SK-N-SH (cell line): ENCODE measurements at regions not wholly inside any gene's neighbourhood (a gene's known extent, or its start where the extent isn't known, plus 50 kb on each side); places are given as distances from the start of the nearest gene placed in this dataset.

Experiments
- CTCF ChIA-PET: fragments of 300-600, 350-600 bp; formaldehyde crosslinking; extraction: SDS; loops from one replicate; lab custom pipeline; 2021; lab: Yijun Ruan, JAX
- POLR2A ChIA-PET: fragments of 350-600 bp; sonication (Branson Sonifier 250); formaldehyde crosslinking; extraction: SDS; loops from one replicate; lab custom pipeline; 2020; ENCODE audit warnings: antibody characterized with exemption, inconsistent platforms; lab: Yijun Ruan, JAX
- DNase-seq: peaks from one replicate; pipeline ENCODE4 v3.0.0; 2012
- H2AFZ ChIP-seq: fragments of 200-600 bp; sonication (generic); 2 replicates; pipeline ENCODE4 v1.8.1; 2016; ENCODE audit warnings: antibody characterized with exemption, mild to moderate bottlenecking, low read depth
- H3F3A ChIP-seq: fragments of 200-600 bp; sonication (generic); replicated peaks from 2 replicates; pipeline ENCODE3; 2016; ENCODE audit warnings: antibody characterized with exemption, mild to moderate bottlenecking; ENCODE audit not compliant: insufficient read depth
- H3K27ac ChIP-seq, 2 experiments: fragments of 200-500 bp in 1 of 2; fragments of 200-600 bp in 1 of 2; sonication (Bioruptor generic) in 1 of 2; sonication (generic), shearing (Covaris generic) in 1 of 2; 2 replicates each; pipeline versions ENCODE4 v1.5.1 to v1.6.1; 2014 to 2016; ENCODE audit warnings: low read depth in 2 of 2, inconsistent platforms in 1 of 2, low read length in 1 of 2, mild to moderate bottlenecking in 1 of 2, mixed read lengths in 1 of 2
- H3K27me3 ChIP-seq: fragments of 200-600 bp; sonication (generic), shearing (Covaris generic); 2 replicates; pipeline ENCODE4 v1.6.1; 2016; ENCODE audit warnings: mixed run types; ENCODE audit not compliant: insufficient read depth
- H3K36me3 ChIP-seq, 2 experiments: fragments of 200-500 bp in 1 of 2; fragments of 200-600 bp in 1 of 2; sonication (Bioruptor generic) in 1 of 2; sonication (generic) in 1 of 2; replicated peaks in 1 of 2; 2 replicates each; pipeline versions ENCODE3 to v1.5.1; 2014 to 2016; ENCODE audit warnings: low read length in 1 of 2, mild to moderate bottlenecking in 1 of 2; ENCODE audit not compliant: insufficient read depth in 2 of 2, control insufficient read depth in 1 of 2
- H3K4me1 ChIP-seq, 2 experiments: fragments of 200-500 bp in 1 of 2; fragments of 200-600 bp in 1 of 2; sonication (Bioruptor generic) in 1 of 2; sonication (generic), shearing (Covaris generic) in 1 of 2; 2 replicates each; pipeline versions ENCODE4 v1.5.1 to v1.6.1; 2014 to 2016; ENCODE audit warnings: low read depth in 1 of 2, low read length in 1 of 2, mixed run types in 1 of 2; ENCODE audit not compliant: insufficient read depth in 2 of 2, control insufficient read depth in 1 of 2
- H3K4me2 ChIP-seq: fragments of 200-600 bp; sonication (generic), shearing (Covaris generic); 2 replicates; pipeline ENCODE4 v1.6.1; 2017; ENCODE audit warnings: mixed run types
- H3K4me3 ChIP-seq, 2 experiments: fragments of 200-500 bp in 1 of 2; fragments of 200-600 bp in 1 of 2; sonication (Bioruptor generic) in 1 of 2; sonication (generic), shearing (Covaris generic) in 1 of 2; 2 replicates each; pipeline versions ENCODE4 v1.5.1 to v1.8.1; 2014 to 2016; ENCODE audit warnings: low read depth in 2 of 2, inconsistent platforms in 1 of 2, low read length in 1 of 2, mild to moderate bottlenecking in 1 of 2, mixed read lengths in 1 of 2, moderate library complexity in 1 of 2
- H3K79me2 ChIP-seq: fragments of 200-600 bp; sonication (generic); 2 replicates; pipeline ENCODE4 v1.8.1; 2017; ENCODE audit warnings: mild to moderate bottlenecking; ENCODE audit not compliant: insufficient read depth
- H3K9ac ChIP-seq: fragments of 200-600 bp; sonication (generic); 2 replicates; pipeline ENCODE4 v1.6.1; 2017; ENCODE audit warnings: mixed run types
- H3K9me2 ChIP-seq: fragments of 200-600 bp; sonication (generic); 2 replicates; pipeline ENCODE4 v1.6.1; 2017; ENCODE audit warnings: mixed run types
- H3K9me3 ChIP-seq: fragments of 200-600 bp; sonication (generic); 2 replicates; pipeline ENCODE4 v1.6.1; 2017; ENCODE audit warnings: mixed run types, mild to moderate bottlenecking, moderate library complexity
- H4K20me1 ChIP-seq: fragments of 200-600 bp; sonication (generic); 2 replicates; pipeline ENCODE4 v1.6.1; 2017; ENCODE audit warnings: mild to moderate bottlenecking, mixed run types; ENCODE audit not compliant: insufficient read depth
- CHD2 ChIP-seq: fragments of 150-350 bp; IDR thresholded peaks from 2 replicates; pipeline ENCODE4 v1.6.1; 2018; ENCODE audit warnings: low read length; ENCODE audit not compliant: partially characterized antibody
- CTCF ChIP-seq: fragments of 200-600 bp; sonication (generic); IDR thresholded peaks from 2 replicates; pipeline ENCODE4 v1.6.1; 2017; ENCODE audit warnings: antibody characterized with exemption, mild to moderate bottlenecking, moderate library complexity
- EP300 ChIP-seq, 2 experiments: IDR thresholded peaks; 2 replicates each; pipeline versions ENCODE4 v1.4.0 to v1.6.1; 2012; ENCODE audit warnings: borderline replicate concordance in 1 of 2, low read depth in 1 of 2, low read length in 1 of 2
- EZH2phosphoT487 ChIP-seq: fragments of 200-600 bp; sonication (generic); IDR thresholded peaks from 2 replicates; pipeline ENCODE4 v1.6.1; 2017; ENCODE audit warnings: low read depth, mixed run types, mild to moderate bottlenecking, antibody characterized with exemption, moderate library complexity, borderline replicate concordance
- FOXJ3 ChIP-seq: sonication (generic); formaldehyde crosslinking; IDR thresholded peaks from 2 replicates; pipeline ENCODE4 v1.5.1; 2020; ENCODE audit warnings: mild to moderate bottlenecking, missing genetic modification reagents
- FOXM1 ChIP-seq: IDR thresholded peaks from 2 replicates; pipeline ENCODE4 v1.4.0; 2012; ENCODE audit warnings: low read depth, mild to moderate bottlenecking
- GABPA ChIP-seq: IDR thresholded peaks from 2 replicates; pipeline ENCODE4 v1.4.0; 2012; ENCODE audit warnings: low read depth, mild to moderate bottlenecking
- IRF3 ChIP-seq: fragments of 150-350 bp; IDR thresholded peaks from 2 replicates; pipeline ENCODE4 v1.6.1; 2016; ENCODE audit warnings: mild to moderate bottlenecking, low read depth, low read length
- JUND ChIP-seq: IDR thresholded peaks from 2 replicates; pipeline ENCODE4 v1.4.0; 2012
- MAX ChIP-seq: IDR thresholded peaks from 2 replicates; pipeline ENCODE4 v1.4.0; 2012; ENCODE audit warnings: low read depth
- MEF2A ChIP-seq: IDR thresholded peaks from 2 replicates; pipeline ENCODE4 v1.4.0; 2012; ENCODE audit warnings: low read depth, borderline replicate concordance
- PBX3 ChIP-seq: IDR thresholded peaks from 2 replicates; pipeline ENCODE4; 2012
- POLR2AphosphoS5 ChIP-seq: IDR thresholded peaks from 2 replicates; pipeline ENCODE4 v1.6.1; 2012; ENCODE audit warnings: low read depth, low read length
- RAD21 ChIP-seq: IDR thresholded peaks from 2 replicates; pipeline ENCODE4 v1.6.1; 2012; ENCODE audit warnings: mild to moderate bottlenecking, low read length
- RCOR1 ChIP-seq: fragments of 150-350 bp; IDR thresholded peaks from 2 replicates; pipeline ENCODE4 v1.6.1; 2017; ENCODE audit warnings: antibody characterized with exemption, low read length
- RFX5 ChIP-seq: IDR thresholded peaks from 2 replicates; pipeline ENCODE4 v1.6.1; 2012; ENCODE audit warnings: mild to moderate bottlenecking, improper control_type of control experiment, low read length
- RXRA ChIP-seq: IDR thresholded peaks from 2 replicates; pipeline ENCODE4 v1.4.0; 2012; ENCODE audit warnings: low read depth, mild to moderate bottlenecking, borderline replicate concordance
- SIN3A ChIP-seq: IDR thresholded peaks from 2 replicates; pipeline ENCODE4 v1.6.1; 2012; ENCODE audit warnings: low read depth, mild to moderate bottlenecking, low read length, moderate library complexity, borderline replicate concordance
- SMC3 ChIP-seq: IDR thresholded peaks from 2 replicates; pipeline ENCODE4 v1.6.1; 2012; ENCODE audit warnings: low read depth, low read length, improper control_type of control experiment
- TCF12 ChIP-seq: IDR thresholded peaks from 2 replicates; pipeline ENCODE4 v1.4.0; 2012
- TEAD4 ChIP-seq: IDR thresholded peaks from 2 replicates; pipeline ENCODE4 v1.4.0; 2012; ENCODE audit warnings: mild to moderate bottlenecking, borderline replicate concordance; ENCODE audit not compliant: insufficient read depth
- USF2 ChIP-seq: fragments of 150-350 bp; IDR thresholded peaks from 2 replicates; pipeline ENCODE4 v1.6.1; 2017; ENCODE audit warnings: antibody characterized with exemption, low read length, low read depth, borderline replicate concordance
- YY1 ChIP-seq: IDR thresholded peaks from 2 replicates; pipeline ENCODE4 v1.4.0; 2012; ENCODE audit warnings: low read depth, mild to moderate bottlenecking
- WGBS: methylation state at CpG from one replicate; pipeline ENCODE4 v1.1.6; 2017; ENCODE audit warnings: low lambda C conversion rate; 5-methylcytosine and 5-hydroxymethylcytosine counted together

GRCh38 chr7:68767462-68767861, 830.8 kb upstream of the AUTS2 start:
- Histone ChIP-seq H3F3A (no peaks in the 10 kb centered on the region), H3K27me3 (no peaks in the 10 kb centered on the region), H3K27ac (no peak overlapping the region), H3K36me3 (no peaks in the 10 kb centered on the region), H3K9me3 (no peaks in the 10 kb centered on the region)
- POLR2A ChIA-PET: no interaction called here
- TF ChIP-seq EP300 (IDR thresholded peaks at IDR 0.05; ENCODE audit: borderline replicate concordance in 1 of 2, low read depth in 1 of 2, low read length in 1 of 2) (0 out of 4 replicates have a peak, but pooled peaks of 1 of the 2 experiments have one; percentile 29), RAD21 (no peak)
- TF ChIP-seq, all 33 proteins: peak for 1
- no peak overlapping the region for H3K4me2 ChIP-seq
- DNase-seq: peak; percentile 22
- no peak overlapping the region for H2AFZ ChIP-seq
- H3K79me2 ChIP-seq: no peaks in the 10 kb centered on the region
- H4K20me1 ChIP-seq: no peaks in the 10 kb centered on the region
- 65% methylated on average over 4 of the region's 4 CpGs for WGBS
- no peak overlapping the region for H3K4me3 ChIP-seq
- no peak overlapping the region for H3K9ac ChIP-seq
- H3K4me1 ChIP-seq: peaks cover 0 to 7% of the 10 kb centered on the region in 2 experiments; a peak in 1 of 4 replicates
- no peaks in the 10 kb centered on the region for H3K9me2 ChIP-seq
- CTCF ChIA-PET: interaction anchor here (0.9 kb wide), 1 partner anchor 591 kb away, joined by 3 read pairs; no protein-coding TSS in a partner anchor

GRCh38 chr7:68770649-68771048, 827.6 kb upstream of the AUTS2 start:
- H3K9me3 ChIP-seq: no peaks in the 10 kb centered on the region
- H3K36me3 ChIP-seq: no peaks in the 10 kb centered on the region
- DNase-seq: peak; percentile 88
- ChIA-PET POLR2A (no interaction called here), CTCF (interaction anchor here (2.6 kb wide), 1 partner anchor 10 kb away, joined by 7 read pairs; no protein-coding TSS in a partner anchor)
- H3K27me3 ChIP-seq: no peaks in the 10 kb centered on the region
- H3K27ac ChIP-seq: no peak overlapping the region
- no peak overlapping the region for H3K4me2 ChIP-seq
- WGBS: 32% methylated on average over 5 of the region's 6 CpGs
- no peaks in the 10 kb centered on the region for H4K20me1 ChIP-seq
- H2AFZ ChIP-seq: peak overlapping the region; percentile 52; the same call in 1 of the 2 replicates
- H3K4me1 ChIP-seq: peaks cover 0 to 7% of the 10 kb centered on the region in 2 experiments; a peak in 1 of 4 replicates
- no peaks in the 10 kb centered on the region for H3K79me2 ChIP-seq
- no peaks in the 10 kb centered on the region for H3K9me2 ChIP-seq
- no peaks in the 10 kb centered on the region for H3F3A ChIP-seq
- H3K9ac ChIP-seq: no peak overlapping the region
- H3K4me3 ChIP-seq: no peak overlapping the region
- TF ChIP-seq POLR2AphosphoS5 (no peak), RXRA (no peak), GABPA (no peak), JUND (no peak), TEAD4 (no peak), SMC3 (no peak; the same call in 1 of the 2 replicates), FOXJ3 (CRISPR knock-in tag) (peak; percentile 98), MAX (peak; percentile 51; the same call in 1 of the 2 replicates), YY1 (no peak), IRF3 (no peak), CTCF (no peak), EZH2phosphoT487 (no peak), MEF2A (no peak), FOXM1 (no peak), SIN3A (no peak), TCF12 (peak; percentile 70), PBX3 (peak; percentile 52; the same call in 1 of the 2 replicates), RCOR1 (peak; percentile 91), CHD2 (peak; percentile 86), RAD21 (peak; percentile 50), RFX5 (no peak), USF2 (no peak), EP300 (IDR thresholded peaks at IDR 0.05; ENCODE audit: borderline replicate concordance in 1 of 2, low read depth in 1 of 2, low read length in 1 of 2) (peak in 1 of 2 experiments; percentile 98; a peak in 2 of 4 replicates)
